Activated naive CD4-positive, alpha-beta T cell treated with anti-CD3 and anti-CD28 coated beads, Interleukin-2, amount 50 U/mL, for 24 hours (primary cell): ENCODE measurements at regions not wholly inside any gene's neighbourhood (a gene's known extent, or its start where the extent isn't known, plus 50 kb on each side); places are given as distances from the start of the nearest gene placed in this dataset.
"Not testable (repeated sequence)": the region's sequence is repeated elsewhere in the genome, so short reads cannot be mapped to it uniquely, and the experiment has no call there.

Experiments used
- H3K27ac Mint-ChIP-seq: one replicate; pipeline ENCODE4 v1.8.0; 2021; ENCODE audit warnings: mild to moderate bottlenecking, mixed read lengths
- H3K27me3 Mint-ChIP-seq: one replicate; pipeline ENCODE4 v1.8.0; 2021; ENCODE audit warnings: mixed read lengths
- H3K36me3 Mint-ChIP-seq: one replicate; pipeline ENCODE4 v1.8.0; 2021; ENCODE audit warnings: mixed read lengths
- H3K4me1 Mint-ChIP-seq: one replicate; pipeline ENCODE4 v1.8.0; 2021; ENCODE audit warnings: mixed read lengths
- H3K4me3 Mint-ChIP-seq: one replicate; pipeline ENCODE4 v1.8.0; 2021; ENCODE audit warnings: mild to moderate bottlenecking, mixed read lengths
- H3K9me3 Mint-ChIP-seq: one replicate; pipeline ENCODE4 v1.8.0; 2021; ENCODE audit warnings: mixed read lengths

- Mint-ChIP-seq H3K27me3 (no peaks in the 10 kb centered on the region), H3K4me3 (no peak overlapping the region), H3K27ac (no peak overlapping the region), H3K36me3 (no peaks in the 10 kb centered on the region), H3K4me1 (no peaks in the 10 kb centered on the region), H3K9me3 (peaks cover 10% of the 10 kb centered on the region)
Measured at GRCh38 chr7:119782286-119782685, 490.7 kb upstream of the KCND2 start.

DNA sequence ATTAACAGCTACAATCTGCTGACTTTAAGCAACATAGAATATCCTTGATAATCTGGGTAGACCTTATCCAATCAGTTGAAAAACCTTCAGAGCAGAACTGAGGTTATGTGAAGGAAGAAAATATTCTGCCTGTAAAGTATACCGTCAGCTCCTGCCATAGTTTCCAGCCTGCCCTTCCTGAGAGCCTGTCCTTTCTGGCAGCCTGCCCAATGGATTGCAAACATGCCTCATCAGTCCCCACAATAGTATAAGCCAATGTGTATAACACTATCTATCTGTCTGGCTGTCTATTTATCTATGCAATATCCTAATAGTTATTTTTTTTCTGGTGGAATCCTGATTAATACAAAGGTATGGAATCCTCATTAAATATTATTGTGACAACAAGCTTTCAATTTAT, 489.2 kb upstream of the KCND2 start:
- H3K4me1 Mint-ChIP-seq = no peaks in the 10 kb centered on the region
- no peaks in the 10 kb centered on the region for H3K36me3 Mint-ChIP-seq
- no peaks in the 10 kb centered on the region for H3K27me3 Mint-ChIP-seq
- peaks cover 11% of the 10 kb centered on the region for H3K9me3 Mint-ChIP-seq
- no peak overlapping the region for H3K27ac Mint-ChIP-seq
- no peak overlapping the region for H3K4me3 Mint-ChIP-seq

DNA sequence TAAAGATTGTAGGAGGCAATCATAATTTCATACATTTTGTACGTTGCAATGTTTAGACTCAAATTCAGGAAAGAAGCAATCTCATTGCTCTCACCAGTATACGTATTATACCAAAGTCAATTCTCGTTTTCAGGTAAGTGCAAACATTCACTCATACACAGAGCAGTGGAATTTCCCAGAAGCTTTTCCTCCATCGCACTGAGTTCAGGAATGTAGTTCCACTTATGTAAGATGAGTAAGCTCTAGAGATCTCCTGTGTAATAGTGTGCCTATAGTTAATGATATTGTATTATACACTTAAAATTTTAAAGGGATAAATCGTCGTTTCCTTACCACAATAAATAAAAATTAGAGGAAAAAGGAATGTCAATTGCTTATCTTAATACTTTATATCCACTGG, 470.8 kb upstream of the KCND2 start:
- H3K4me1 Mint-ChIP-seq = no peaks in the 10 kb centered on the region
- H3K9me3 Mint-ChIP-seq = peaks cover 7% of the 10 kb centered on the region
- no peaks in the 10 kb centered on the region for H3K36me3 Mint-ChIP-seq
- no peaks in the 10 kb centered on the region for H3K27me3 Mint-ChIP-seq
- H3K27ac Mint-ChIP-seq = no peak overlapping the region
- H3K4me3 Mint-ChIP-seq = no peak overlapping the region

DNA sequence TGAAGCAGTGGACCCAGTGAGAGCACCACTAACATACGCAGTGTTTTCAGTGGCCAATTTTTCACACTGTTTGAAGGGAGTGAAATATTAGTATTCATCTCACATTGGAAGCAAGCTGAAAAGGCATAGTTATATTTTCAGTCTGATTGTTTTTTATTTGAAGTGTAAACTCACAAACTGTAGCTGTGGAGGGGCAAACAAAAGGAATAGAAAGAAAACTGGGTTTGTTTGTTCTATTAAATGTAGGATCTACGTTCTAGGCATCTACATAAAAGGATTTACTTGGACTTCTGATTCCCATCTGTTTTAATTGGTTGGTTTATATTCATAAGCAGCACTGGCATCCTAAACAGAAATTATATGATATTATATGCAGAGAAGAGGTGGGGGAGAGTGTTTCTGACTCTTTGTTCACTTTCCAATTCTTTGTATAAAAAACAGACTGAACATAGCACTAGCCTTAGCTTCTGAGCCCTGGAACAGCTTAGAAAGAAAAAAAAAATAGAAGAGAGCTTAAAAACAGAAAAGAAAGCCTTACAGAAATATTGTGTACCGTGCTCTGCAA, 447.8 kb upstream of the KCND2 start:
- Mint-ChIP-seq H3K27me3 (no peaks in the 10 kb centered on the region), H3K4me1 (no peaks in the 10 kb centered on the region), H3K4me3 (no peak overlapping the region), H3K27ac (no peak overlapping the region), H3K9me3 (peaks cover 19% of the 10 kb centered on the region), H3K36me3 (no peaks in the 10 kb centered on the region)

DNA sequence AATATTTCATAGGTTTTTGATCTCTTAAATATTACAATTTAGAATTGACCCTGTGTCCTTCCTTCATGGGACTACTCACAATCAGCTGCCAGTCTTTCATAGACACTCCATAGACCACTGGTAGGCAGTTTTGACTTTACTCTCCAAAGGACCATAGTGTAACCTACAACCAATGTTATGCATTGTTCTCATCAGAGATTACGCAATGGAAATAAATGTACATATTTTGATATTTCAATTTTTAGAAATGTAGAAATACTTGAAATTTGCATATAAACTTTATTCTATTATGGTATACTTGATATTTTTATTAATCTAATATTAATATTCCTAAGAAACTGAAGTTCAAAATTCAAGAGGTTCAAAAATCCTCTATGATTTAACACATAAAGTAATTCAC, 446.4 kb upstream of the KCND2 start:
- H3K27ac Mint-ChIP-seq = no peak overlapping the region
- H3K9me3 Mint-ChIP-seq = peaks cover 11% of the 10 kb centered on the region
- no peaks in the 10 kb centered on the region for H3K4me1 Mint-ChIP-seq
- no peaks in the 10 kb centered on the region for H3K36me3 Mint-ChIP-seq
- H3K27me3 Mint-ChIP-seq = no peaks in the 10 kb centered on the region
- no peak overlapping the region for H3K4me3 Mint-ChIP-seq

- Mint-ChIP-seq H3K36me3 (no peaks in the 10 kb centered on the region), H3K9me3 (peaks cover 4% of the 10 kb centered on the region), H3K27me3 (no peaks in the 10 kb centered on the region), H3K4me1 (no peaks in the 10 kb centered on the region), H3K4me3 (no peak overlapping the region), H3K27ac (no peak overlapping the region)
Measured at GRCh38 chr7:119838444-119838843, 434.5 kb upstream of the KCND2 start.

DNA sequence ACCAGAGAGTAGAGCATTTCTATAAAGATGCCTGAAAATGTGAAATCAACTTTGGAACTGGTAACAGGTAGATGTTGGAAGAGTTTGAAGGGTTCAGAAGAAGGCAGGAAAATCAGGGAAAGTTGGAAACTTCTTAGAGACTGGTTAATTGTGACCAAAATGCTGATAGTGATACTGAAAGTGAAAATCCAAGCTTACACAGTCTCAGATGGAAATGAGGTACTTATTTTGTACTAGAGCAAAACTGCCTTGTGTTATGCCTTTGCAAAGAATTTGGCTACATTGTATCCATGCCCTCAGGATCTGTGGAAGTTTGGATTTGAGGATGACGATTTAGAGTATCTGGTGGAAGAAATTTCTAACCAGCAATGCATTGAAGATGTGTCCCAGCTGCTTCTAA, 430.6 kb upstream of the KCND2 start:
- Mint-ChIP-seq H3K27me3 (no peaks in the 10 kb centered on the region), H3K27ac (no peak overlapping the region), H3K4me1 (no peaks in the 10 kb centered on the region), H3K4me3 (no peak overlapping the region), H3K9me3 (peaks cover 11% of the 10 kb centered on the region), H3K36me3 (no peaks in the 10 kb centered on the region)

DNA sequence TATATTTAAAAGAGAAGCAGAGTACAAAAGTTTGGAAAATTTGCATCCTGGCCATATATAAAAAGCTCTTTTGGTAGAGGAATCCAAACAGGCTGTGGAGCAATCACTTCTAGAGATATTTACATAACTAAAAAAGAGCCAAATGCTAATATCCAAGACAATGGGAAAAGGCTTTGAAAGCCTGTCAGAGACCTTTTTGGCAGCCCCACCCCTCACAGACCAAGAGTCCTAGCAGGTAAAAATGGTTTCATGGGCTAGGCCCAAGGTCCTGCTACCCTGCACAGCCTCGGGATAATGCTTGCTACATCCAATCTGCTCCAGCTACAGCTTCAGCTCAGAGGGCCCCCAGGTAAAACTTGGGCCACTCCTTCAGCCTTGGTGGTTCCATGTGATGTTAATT, 430.2 kb upstream of the KCND2 start:
- Mint-ChIP-seq H3K36me3 (no peaks in the 10 kb centered on the region), H3K27ac (no peak overlapping the region), H3K4me1 (no peaks in the 10 kb centered on the region), H3K4me3 (no peak overlapping the region), H3K27me3 (no peaks in the 10 kb centered on the region), H3K9me3 (peaks cover 11% of the 10 kb centered on the region)

- no peaks in the 10 kb centered on the region for H3K4me1 Mint-ChIP-seq
- H3K27me3 Mint-ChIP-seq = no peaks in the 10 kb centered on the region
- H3K4me3 Mint-ChIP-seq = no peak overlapping the region
- H3K9me3 Mint-ChIP-seq = peaks cover 11% of the 10 kb centered on the region
- no peak overlapping the region for H3K27ac Mint-ChIP-seq
- no peaks in the 10 kb centered on the region for H3K36me3 Mint-ChIP-seq
Measured at GRCh38 chr7:119861385-119861784, 411.6 kb upstream of the KCND2 start.

GRCh38 chr7:119868387-119868786, 404.6 kb upstream of the KCND2 start:
- Mint-ChIP-seq H3K4me1 (no peaks in the 10 kb centered on the region), H3K4me3 (no peak overlapping the region), H3K36me3 (no peaks in the 10 kb centered on the region), H3K27me3 (no peaks in the 10 kb centered on the region), H3K27ac (peak overlapping the region; percentile 15), H3K9me3 (peaks cover 18% of the 10 kb centered on the region)

DNA sequence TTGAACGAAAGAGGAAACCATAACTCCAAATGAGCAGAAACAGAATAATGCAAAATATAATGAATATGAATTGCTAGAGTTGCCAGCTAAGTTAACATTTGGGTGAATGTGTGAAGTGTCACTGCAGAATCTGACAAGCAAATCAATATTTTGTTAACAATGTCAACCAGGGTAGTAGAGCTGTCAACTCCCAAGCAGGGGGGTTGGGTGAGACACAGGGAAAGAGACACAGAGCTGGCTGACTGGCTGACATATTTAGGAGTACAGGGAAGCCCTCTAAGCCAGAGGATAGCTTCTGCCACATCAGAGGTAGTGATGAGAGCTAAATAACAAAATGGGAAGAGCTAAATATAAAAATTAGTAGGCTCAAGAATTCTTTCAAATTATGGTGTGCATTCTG, 393.1 kb upstream of the KCND2 start:
- H3K9me3 Mint-ChIP-seq = peaks cover 15% of the 10 kb centered on the region
- H3K4me1 Mint-ChIP-seq = no peaks in the 10 kb centered on the region
- H3K27ac Mint-ChIP-seq = no peak overlapping the region
- no peaks in the 10 kb centered on the region for H3K27me3 Mint-ChIP-seq
- H3K36me3 Mint-ChIP-seq = no peaks in the 10 kb centered on the region
- no peak overlapping the region for H3K4me3 Mint-ChIP-seq

GRCh38 chr7:119886007-119886406, 387.0 kb upstream of the KCND2 start:
- H3K4me1 Mint-ChIP-seq = no peaks in the 10 kb centered on the region

GRCh38 chr7:119886525-119886924, 386.4 kb upstream of the KCND2 start:
- H3K4me1 Mint-ChIP-seq, H3K27me3 Mint-ChIP-seq, H3K36me3 Mint-ChIP-seq, H3K4me3 Mint-ChIP-seq, H3K27ac Mint-ChIP-seq: not testable (repeated sequence)
- H3K9me3 Mint-ChIP-seq = peaks cover 14% of the 10 kb centered on the region

More at GRCh38 chr7:119886007-119886406, 387.0 kb upstream of the KCND2 start:
- no peak overlapping the region for H3K27ac Mint-ChIP-seq
- H3K4me3 Mint-ChIP-seq = no peak overlapping the region
- H3K36me3 Mint-ChIP-seq = no peaks in the 10 kb centered on the region
- no peaks in the 10 kb centered on the region for H3K27me3 Mint-ChIP-seq
- H3K9me3 Mint-ChIP-seq = peaks cover 14% of the 10 kb centered on the region

GRCh38 chr7:119888251-119888650, 384.7 kb upstream of the KCND2 start:
- H3K4me3 Mint-ChIP-seq = no peak overlapping the region
- no peak overlapping the region for H3K27ac Mint-ChIP-seq

GRCh38 chr7:119890631-119891030, 382.3 kb upstream of the KCND2 start:
- H3K4me1 Mint-ChIP-seq = no peaks in the 10 kb centered on the region
- H3K27ac Mint-ChIP-seq = no peak overlapping the region
- no peaks in the 10 kb centered on the region for H3K27me3 Mint-ChIP-seq
- H3K36me3 Mint-ChIP-seq = no peaks in the 10 kb centered on the region
- H3K9me3 Mint-ChIP-seq = peaks cover 8% of the 10 kb centered on the region
- H3K4me3 Mint-ChIP-seq = no peak overlapping the region

More at GRCh38 chr7:119888251-119888650, 384.7 kb upstream of the KCND2 start:
- no peaks in the 10 kb centered on the region for H3K36me3 Mint-ChIP-seq
- no peaks in the 10 kb centered on the region for H3K27me3 Mint-ChIP-seq
- H3K9me3 Mint-ChIP-seq = peaks cover 18% of the 10 kb centered on the region
- no peaks in the 10 kb centered on the region for H3K4me1 Mint-ChIP-seq

DNA sequence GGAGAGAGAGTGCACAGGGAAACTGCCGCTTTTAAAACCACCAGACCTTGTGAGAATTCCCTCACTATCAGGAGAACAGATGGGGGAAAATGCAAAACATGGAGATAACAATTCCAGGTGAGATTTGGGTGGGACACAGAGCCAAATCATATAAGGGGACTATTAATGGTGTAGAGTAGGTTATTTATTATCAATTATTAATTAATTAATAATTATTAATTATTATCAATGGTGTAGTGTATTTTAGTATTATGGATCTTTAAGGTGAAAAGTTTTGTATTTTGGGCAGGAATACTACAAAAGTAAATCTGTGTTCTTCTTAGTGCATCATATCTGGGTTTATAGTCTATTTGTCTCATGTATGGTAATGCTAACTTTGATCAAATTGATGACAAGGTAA, 377.7 kb upstream of the KCND2 start:
- Mint-ChIP-seq H3K36me3 (no peaks in the 10 kb centered on the region), H3K27me3 (no peaks in the 10 kb centered on the region), H3K4me1 (no peaks in the 10 kb centered on the region), H3K27ac (no peak overlapping the region), H3K4me3 (no peak overlapping the region), H3K9me3 (peaks cover 22% of the 10 kb centered on the region)

GRCh38 chr7:119896386-119896785, 376.6 kb upstream of the KCND2 start:
- Mint-ChIP-seq H3K4me3 (no peak overlapping the region), H3K9me3 (peaks cover 22% of the 10 kb centered on the region), H3K36me3 (no peaks in the 10 kb centered on the region), H3K27ac (no peak overlapping the region), H3K4me1 (no peaks in the 10 kb centered on the region), H3K27me3 (no peaks in the 10 kb centered on the region)
